GM12878 (cell line): ENCODE measurements at regions not wholly inside any gene's neighbourhood (a gene's known extent, or its start where the extent isn't known, plus 50 kb on each side); places are given as distances from the start of the nearest gene placed in this dataset.

Experiments used
- ATAC-seq: fragments of 200-7000 bp; cut with Tn5 transposase; 3 replicates; pipeline ENCODE4 v1.9.1; 2020; ENCODE audit warnings: mild to moderate bottlenecking, moderate library complexity
- BruUV-seq: library from RNA; stranded (reverse); fragments of 400-500 nt; replicated peaks from 2 replicates; lab custom pipeline; 2021; lab: Mats Ljungman, UMichigan
- CTCF ChIA-PET: fragments of 300-600 bp; sonication (Branson Sonifier 250); formaldehyde crosslinking; extraction: SDS; loops from one replicate; lab custom pipeline; 2021; ENCODE audit warnings: inconsistent platforms; lab: Yijun Ruan, JAX
- POLR2A ChIA-PET: fragments of 350-600 bp; formaldehyde crosslinking; extraction: SDS; loops from one replicate; lab custom pipeline; 2021; ENCODE audit warnings: inconsistent platforms; lab: Charles Lee
- RAD21 ChIA-PET: fragments of 300-600 bp; sonication (Branson Sonifier 250); formaldehyde crosslinking; loops from one replicate; lab custom pipeline; 2023; ENCODE audit warnings: antibody characterized with exemption; ENCODE audit not compliant: unreplicated experiment; lab: Charles Lee
- SMC1A ChIA-PET: fragments of 300-600 bp; sonication (Branson Sonifier 250); formaldehyde crosslinking; loops from one replicate; lab custom pipeline; 2023; ENCODE audit not compliant: unreplicated experiment, uncharacterized antibody; lab: Charles Lee
- DNase-seq: peaks from one replicate; pipeline ENCODE4 v3.0.0-alpha.2; 2011; ENCODE audit warnings: low read depth, low spot score
- FAIRE-seq: peaks from 3 replicates; lab custom pipeline; 2011; peaks lifted over from hg19 to GRCh38; lab: Jason Lieb, UNC
- H2AFZ ChIP-seq: 2 replicates; pipeline ENCODE4 v1.6.0; 2011; ENCODE audit warnings: low read depth, low read length, control low read depth; ENCODE audit not compliant: control insufficient read depth
- H3K27ac ChIP-seq: 2 replicates; pipeline ENCODE4 v1.5.1; 2011; ENCODE audit warnings: control low read depth; ENCODE audit not compliant: control insufficient read depth, insufficient read depth
- H3K27me3 ChIP-seq, 2 experiments: replicated peaks in 1 of 2; 2 replicates each; pipeline versions ENCODE4 v1.6.0 to v1.6.1; 2011; ENCODE audit warnings: low read length in 1 of 2; ENCODE audit not compliant: control insufficient read depth in 2 of 2, insufficient read depth in 2 of 2
- H3K36me3 ChIP-seq, 2 experiments: 2 replicates each; pipeline ENCODE4 v1.5.1; 2011; ENCODE audit warnings: low read length in 1 of 2; ENCODE audit not compliant: control insufficient read depth in 2 of 2, insufficient read depth in 2 of 2
- H3K4me1 ChIP-seq: 2 replicates; pipeline ENCODE4 v1.6.1; 2011; ENCODE audit warnings: mild to moderate bottlenecking, low read length, moderate library complexity, mixed read lengths; ENCODE audit not compliant: control insufficient read depth, insufficient read depth
- H3K4me2 ChIP-seq: 2 replicates; pipeline ENCODE4 v1.6.0; 2011; ENCODE audit warnings: control low read depth; ENCODE audit not compliant: control insufficient read depth, insufficient read depth
- H3K4me3 ChIP-seq: fragments of 200-600 bp; sonication (generic); 2 replicates; pipeline ENCODE4 v1.5.1; 2016
- H3K79me2 ChIP-seq: 2 replicates; pipeline ENCODE4 v1.6.0; 2011; ENCODE audit warnings: low read length; ENCODE audit not compliant: control insufficient read depth, insufficient read depth
- H3K9ac ChIP-seq: 2 replicates; pipeline ENCODE4 v1.8.0; 2011; ENCODE audit warnings: low read length, control low read depth, mixed read lengths; ENCODE audit not compliant: control insufficient read depth, insufficient read depth
- H3K9me3 ChIP-seq: replicated peaks from 3 replicates; pipeline ENCODE4 v1.5.1; 2011; ENCODE audit warnings: mild to moderate bottlenecking, low read length; ENCODE audit not compliant: control insufficient read depth, insufficient read depth
- H4K20me1 ChIP-seq: 2 replicates; pipeline ENCODE4 v1.6.0; 2011; ENCODE audit not compliant: control insufficient read depth, insufficient read depth
- BCL11A ChIP-seq: IDR thresholded peaks from 2 replicates; pipeline ENCODE4 v1.6.1; 2011; ENCODE audit warnings: low read depth, low read length
- ESRRA ChIP-seq: IDR thresholded peaks from 2 replicates; pipeline ENCODE4 v1.6.1; 2012; ENCODE audit warnings: mild to moderate bottlenecking, low read length, improper control_type of control experiment
- EZH2 ChIP-seq: IDR thresholded peaks from 2 replicates; pipeline ENCODE4 v1.6.1; 2012; ENCODE audit warnings: low read depth, mild to moderate bottlenecking, control low read depth, inconsistent platforms, low read length, borderline replicate concordance; ENCODE audit not compliant: control insufficient read depth
- FOXM1 ChIP-seq: IDR thresholded peaks from 2 replicates; pipeline ENCODE4 v1.6.1; 2012; ENCODE audit warnings: low read depth, mild to moderate bottlenecking, inconsistent platforms, low read length, moderate library complexity
- KDM1A ChIP-seq: fragments of 200-600 bp; sonication (generic); IDR thresholded peaks from 2 replicates; pipeline ENCODE4 v1.6.1; 2016; ENCODE audit warnings: borderline replicate concordance
- MAX ChIP-seq: IDR thresholded peaks from 2 replicates; pipeline ENCODE4 v1.6.1; 2012; ENCODE audit warnings: low read depth, low read length, improper control_type of control experiment
- NFIC ChIP-seq: IDR thresholded peaks from 2 replicates; pipeline ENCODE4 v1.6.1; 2012; ENCODE audit warnings: low read depth, mild to moderate bottlenecking, inconsistent platforms, low read length, moderate library complexity
- NR2C1 ChIP-seq: fragments of 450-650 bp; IDR thresholded peaks from 2 replicates; pipeline ENCODE4 v1.6.1; 2017; ENCODE audit warnings: antibody characterized with exemption, mild to moderate bottlenecking, moderate library complexity
- SIX5 ChIP-seq: IDR thresholded peaks from 2 replicates; pipeline ENCODE4 v1.6.1; 2011; ENCODE audit warnings: mild to moderate bottlenecking, low read depth, low read length, moderate library complexity; ENCODE audit not compliant: severe bottlenecking
- SKIL ChIP-seq: fragments of 450-650 bp; IDR thresholded peaks from 2 replicates; pipeline ENCODE4 v1.6.1; 2017; ENCODE audit warnings: mild to moderate bottlenecking, low read depth, inconsistent platforms; ENCODE audit not compliant: poor library complexity, severe bottlenecking
- SRF ChIP-seq, 2 experiments: IDR thresholded peaks; 2 replicates each; pipeline ENCODE4 v1.6.1; 2011; ENCODE audit warnings: low read depth in 2 of 2, low read length in 2 of 2, mild to moderate bottlenecking in 1 of 2, moderate library complexity in 1 of 2
- TARDBP ChIP-seq: IDR thresholded peaks from 2 replicates; pipeline ENCODE4 v1.6.1; 2016; ENCODE audit warnings: borderline replicate concordance
- USF1 ChIP-seq: IDR thresholded peaks from 2 replicates; pipeline ENCODE4 v1.6.1; 2011; ENCODE audit warnings: borderline replicate concordance, low read depth, mild to moderate bottlenecking, moderate library complexity, mixed read lengths, low read length; ENCODE audit not compliant: insufficient read depth; ENCODE audit errors: extremely low read length
- WRNIP1 ChIP-seq: IDR thresholded peaks from 2 replicates; pipeline ENCODE4 v1.6.1; 2011; ENCODE audit warnings: low read depth, low read length, improper control_type of control experiment, borderline replicate concordance
- YY1 ChIP-seq: IDR thresholded peaks from 2 replicates; pipeline ENCODE4 v1.6.1; 2011; ENCODE audit warnings: low read depth, mild to moderate bottlenecking, low read length
- ZNF24 ChIP-seq: fragments of 450-650 bp; IDR thresholded peaks from 2 replicates; pipeline ENCODE4 v1.6.1; 2017; ENCODE audit warnings: antibody characterized with exemption, mild to moderate bottlenecking
- ZZZ3 ChIP-seq: IDR thresholded peaks from 2 replicates; pipeline ENCODE4 v1.6.1; 2011; ENCODE audit warnings: low read depth; ENCODE audit not compliant: control insufficient read depth, insufficient read length
- WGBS: methylation state at CpG from one replicate; pipeline ENCODE4 v1.1.6; 2016; ENCODE audit warnings: low lambda C conversion rate; ENCODE audit not compliant: insufficient replicate concordance, insufficient coverage; ENCODE audit errors: missing lambda C conversion rate; 5-methylcytosine and 5-hydroxymethylcytosine counted together
- in situ Hi-C: fragments of 300-500 bp; cut with MboI; formaldehyde crosslinking; loops from 9 replicates; pipeline ENCODE4 v1.14.3; 2018; ENCODE audit warnings: mixed read lengths
- intact Hi-C: fragments of 100-400 bp; cut with micrococcal nuclease; formaldehyde crosslinking; loops from one replicate; pipeline ENCODE4 v1.14.2; 2022; ENCODE audit not compliant: unreplicated experiment

GRCh38 chr1:96411006-96411405 is 310.6 kb upstream of the PTBP2 start:
- BruUV-seq, result no TSS peak
- RAD21 ChIA-PET, result no interaction called here
- POLR2A ChIA-PET, result no interaction called here
- Histone ChIP-seq H3K9me3 (no peaks in the 10 kb centered on the region), H3K79me2 (no peaks in the 10 kb centered on the region), H3K9ac (no peak overlapping the region), H3K4me3 (no peak overlapping the region), H3K36me3 (no peaks in the 10 kb centered on the region), H4K20me1 (no peaks in the 10 kb centered on the region), H3K4me1 (no peaks in the 10 kb centered on the region), H3K27me3 (no peaks in the 10 kb centered on the region), H2AFZ (no peak overlapping the region), H3K4me2 (no peak overlapping the region), H3K27ac (no peak overlapping the region)
- ATAC-seq, result no peak
- FAIRE-seq, result no peak
- in situ Hi-C loops, result no loop called here
- WGBS, result 4% methylated on average over 2 of the region's 2 CpGs
- DNase-seq, result no peak
- TF ChIP-seq TARDBP (no peak), YY1 (no peak), WRNIP1 (no peak), SIX5 (no peak), SRF (IDR thresholded peaks at IDR 0.05; ENCODE audit: low read depth in 2 of 2, low read length in 2 of 2) (no peak), NFIC (no peak), ESRRA (no peak), USF1 (no peak), FOXM1 (no peak), NR2C1 (no peak), EZH2 (no peak), BCL11A (no peak), SKIL (no peak), ZNF24 (no peak), MAX (no peak), ZZZ3 (no peak), KDM1A (no peak)
- SMC1A ChIA-PET, result no interaction called here
- intact Hi-C loops, result no loop called here
- CTCF ChIA-PET, result no interaction called here
